Gastrocnemius medialis (tissue), 4 donors: ENCODE measurements at regions not wholly inside any gene's neighbourhood (a gene's known extent, or its start where the extent isn't known, plus 50 kb on each side); places are given as distances from the start of the nearest gene placed in this dataset.
"Not testable (repeated sequence)": the region's sequence is repeated elsewhere in the genome, so short reads cannot be mapped to it uniquely, and the experiment has no call there.

ENCODE experiments used
- CTCF ChIP-seq, 5 experiments: fragments of 450-650 bp in 3 of 5; fragments of 200-600 bp in 2 of 5; sonication (generic) in 2 of 5; IDR thresholded peaks in 4 of 5; conservative IDR thresholded peaks in 1 of 5; 1 replicate in 4 of 5; 2 replicates in 1 of 5; pipeline ENCODE4 v1.5.1; 2016 to 2019; ENCODE audit warnings: antibody characterized with exemption in 5 of 5, mild to moderate bottlenecking in 3 of 5, moderate library complexity in 3 of 5
- POLR2A ChIP-seq, 2 donors: fragments of 450-650 bp; IDR thresholded peaks; one replicate each; pipeline ENCODE4 v1.6.1; 2017; ENCODE audit warnings: antibody characterized with exemption in 2 of 2, mild to moderate bottlenecking in 2 of 2, moderate library complexity in 2 of 2

- not testable (repeated sequence) for TF ChIP-seq POLR2A (IDR thresholded peaks at IDR 0.05); CTCF (IDR thresholded peaks at IDR 0.05 in 4 of 5, conservative IDR thresholded peaks at IDR 0.05 in 1 of 5)
These were observed 571.5 kb downstream of the INSC start for GRCh38 chr11:15686259-15686658.
